HUDEP-2 (cell line): ENCODE measurements at regions not wholly inside any gene's neighbourhood (a gene's known extent, or its start where the extent isn't known, plus 50 kb on each side); places are given as distances from the start of the nearest gene placed in this dataset.
A peak's percentile ranks its signal among the peaks of the same experiment; 100 is the strongest.

Source experiments
- DNase-seq, 76 experiments: peaks; one replicate each; lab custom pipeline; 2025; ENCODE audit not compliant: unreplicated experiment in 76 of 76; lab: John Stamatoyannopoulos, UW

- no peak for DNase-seq
Observed at GRCh38 chr7:11290863-11291262, 317.2 kb downstream of the PHF14 start.

- DNase-seq = no peak
Observed at GRCh38 chr7:11294218-11294617, 320.5 kb downstream of the PHF14 start.

DNA sequence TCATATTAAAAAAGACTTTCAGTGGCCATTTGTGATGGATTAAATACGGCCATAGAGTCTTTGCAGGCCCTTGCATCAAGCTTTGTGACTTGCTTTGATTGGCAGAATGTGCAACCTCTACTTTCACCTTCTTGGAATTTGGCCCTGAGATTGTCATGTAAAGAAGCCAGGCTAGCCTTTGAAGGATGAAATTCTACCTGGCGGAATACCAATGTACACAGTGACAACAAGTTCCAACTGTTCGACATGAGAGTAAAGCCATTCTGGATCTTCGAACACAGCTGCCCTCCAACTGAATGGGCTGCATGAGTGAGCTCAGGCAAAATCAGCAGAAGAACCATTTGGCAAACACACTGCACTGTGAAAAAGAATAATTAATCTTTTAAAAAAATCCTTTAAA lies 321.3 kb downstream of the PHF14 start:
- DNase-seq = no peak

- DNase-seq = no peak
Observed at GRCh38 chr7:11297126-11297625, 323.5 kb downstream of the PHF14 start.

DNA sequence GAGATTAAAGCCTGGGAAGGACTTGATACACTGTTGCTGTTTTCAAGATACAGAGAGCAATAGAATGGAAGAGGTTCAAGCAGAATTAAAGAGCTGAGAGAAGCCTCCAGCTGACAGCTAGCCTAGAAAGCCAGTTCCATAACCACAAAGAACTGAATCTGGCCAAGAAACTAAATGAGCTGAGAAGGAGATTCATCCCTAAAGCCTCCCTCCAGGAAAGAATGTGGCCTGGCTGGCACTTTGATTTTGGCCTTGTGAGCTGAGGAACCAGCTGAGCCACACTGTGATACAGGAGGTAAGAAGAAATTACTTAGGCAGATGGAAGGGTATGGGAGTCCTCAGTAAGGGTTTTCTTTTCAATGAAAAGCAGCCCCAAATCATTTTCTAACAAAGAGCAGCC lies 324.1 kb downstream of the PHF14 start:
- no peak for DNase-seq

DNA sequence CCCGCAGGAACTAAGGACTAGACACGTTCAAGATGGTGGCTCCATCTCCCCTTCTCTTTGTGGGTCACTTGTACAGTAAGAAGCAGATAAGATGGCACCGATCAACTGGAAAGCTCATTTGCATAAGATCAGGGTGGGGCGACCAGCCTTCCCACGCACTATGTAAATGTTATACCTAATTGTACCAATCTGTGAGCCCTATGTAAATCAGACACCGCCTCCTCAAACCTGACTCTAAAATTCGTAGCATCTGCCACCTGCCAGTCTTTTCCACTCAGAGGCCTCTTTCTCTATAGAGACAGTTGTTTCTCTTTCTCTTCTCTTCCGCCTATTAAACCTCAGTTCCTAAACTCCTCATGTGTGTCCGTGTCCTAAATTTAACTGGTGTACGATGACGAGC lies 324.5 kb downstream of the PHF14 start:
- DNase-seq = peak in 1 of 76 experiments; percentile 2

DNA sequence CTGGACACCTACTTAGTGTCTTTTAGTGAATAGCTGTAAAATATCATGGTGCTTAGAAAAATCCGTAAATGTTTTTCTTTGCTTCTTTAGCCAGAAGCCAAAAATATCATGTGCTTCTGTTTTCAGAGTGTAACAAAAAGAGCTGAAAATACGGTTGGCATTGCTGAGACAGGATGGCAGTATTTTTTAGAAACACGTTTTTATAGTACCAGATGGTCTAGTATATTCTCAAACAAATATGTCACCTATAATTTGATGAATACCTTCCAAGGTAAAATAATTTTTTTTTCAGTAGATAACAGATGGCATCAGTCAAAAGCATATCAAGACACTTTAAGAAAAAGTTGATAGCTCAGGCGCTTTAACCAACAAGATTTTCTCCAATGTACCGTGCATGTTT lies 326.6 kb downstream of the PHF14 start:
- DNase-seq = no peak

GRCh38 chr7:11302121-11302520 lies 328.4 kb downstream of the PHF14 start:
- DNase-seq = no peak

DNA sequence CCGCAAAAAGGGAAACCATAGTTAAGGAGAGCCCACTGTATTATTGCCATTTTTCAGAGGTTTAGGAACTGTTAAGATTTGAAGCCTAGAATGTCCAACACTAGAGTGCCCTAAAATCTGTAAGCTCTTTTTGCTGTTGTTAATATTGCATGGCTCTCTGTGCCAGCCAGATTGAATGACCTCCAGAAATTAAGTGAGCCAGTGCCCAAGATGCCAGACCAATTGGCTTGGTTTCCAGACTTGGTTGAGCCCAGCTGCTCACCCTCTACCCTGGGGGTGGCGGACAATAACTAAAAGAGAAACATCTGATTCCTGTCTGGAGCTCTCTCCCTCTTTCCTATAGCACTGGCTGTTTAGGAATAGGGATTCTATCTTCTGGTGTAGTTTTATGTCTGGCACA lies 340.1 kb downstream of the PHF14 start:
- DNase-seq = no peak

DNA sequence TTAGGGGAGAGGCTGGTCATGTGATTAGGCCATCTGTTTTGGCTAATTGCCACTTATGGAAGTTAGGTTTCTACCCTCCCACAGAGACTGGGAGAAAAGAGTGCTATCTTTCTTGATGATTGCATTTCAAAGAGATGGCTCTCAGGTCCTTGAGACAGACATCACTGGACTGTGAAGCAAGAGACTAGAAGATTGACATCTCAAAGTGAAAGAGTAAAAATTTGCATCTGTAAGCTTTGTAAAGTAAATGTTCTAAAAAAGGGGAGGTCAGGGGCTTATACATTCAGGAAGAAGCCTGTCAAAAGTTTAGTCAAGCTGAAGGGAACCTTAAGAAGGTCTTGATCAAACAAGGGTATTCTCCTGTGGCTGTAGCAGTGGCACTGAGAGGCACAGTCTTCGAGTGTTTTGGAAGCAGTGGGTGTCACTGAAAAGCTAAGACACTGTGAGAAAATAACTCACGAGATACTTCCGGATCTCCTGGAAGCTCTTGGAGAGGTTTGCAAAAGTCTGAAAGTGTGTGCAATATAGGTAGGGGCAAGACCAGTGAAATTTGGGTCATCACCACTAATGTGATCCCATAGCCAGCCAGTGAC lies 342.1 kb downstream of the PHF14 start:
- no peak for DNase-seq

DNA sequence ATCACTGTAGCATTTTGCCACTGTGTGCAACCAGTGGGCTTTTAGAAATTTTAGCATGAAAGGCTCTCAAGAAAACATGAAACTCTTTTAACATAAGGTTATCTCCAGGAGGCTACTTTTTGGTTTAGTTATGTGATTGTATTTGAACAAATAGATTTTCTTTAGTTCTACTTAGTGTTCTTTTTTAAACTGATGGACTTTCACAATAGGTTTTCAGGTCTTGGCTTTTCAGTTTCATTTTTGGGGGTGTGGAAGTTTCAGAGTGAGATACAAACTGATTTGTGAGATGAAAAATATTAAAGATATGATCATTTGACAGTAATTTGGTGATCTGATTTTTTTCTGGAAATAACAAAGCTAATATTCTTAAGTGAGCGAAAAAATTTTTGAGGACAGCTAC lies 344.1 kb downstream of the PHF14 start:
- no peak for DNase-seq

- DNase-seq = no peak
Observed at GRCh38 chr7:11319491-11320274, 346.0 kb downstream of the PHF14 start.
